SKM-1 treated with dmso at 0.1 percent for 144 hours (cell line): ENCODE measurements at regions not wholly inside any gene's neighbourhood (a gene's known extent, or its start where the extent isn't known, plus 50 kb on each side); places are given as distances from the start of the nearest gene placed in this dataset.
"Not testable (repeated sequence)": the region's sequence is repeated elsewhere in the genome, so short reads cannot be mapped to it uniquely, and the experiment has no call there.

Source experiments
- DNase-seq: peaks from one replicate; lab custom pipeline; 2025; ENCODE audit not compliant: unreplicated experiment; lab: John Stamatoyannopoulos, UW

GRCh38 chr13:110045202-110045601, 258.8 kb upstream of the IRS2 start:
- DNase-seq = no peak

GRCh38 chr13:110044551-110045111, 258.2 kb upstream of the IRS2 start:
- DNase-seq = no peak

- DNase-seq = no peak
These were observed 256.0 kb upstream of the IRS2 start for GRCh38 chr13:110042253-110042950.

GRCh38 chr13:110041638-110042037, 255.3 kb upstream of the IRS2 start:
- DNase-seq = not testable (repeated sequence)

GRCh38 chr13:110037925-110038573, 251.7 kb upstream of the IRS2 start:
- no peak for DNase-seq

GRCh38 chr13:110036060-110036459, 249.7 kb upstream of the IRS2 start:
- DNase-seq = no peak

- no peak for DNase-seq
These were observed 247.7 kb upstream of the IRS2 start for GRCh38 chr13:110034031-110034549.

GRCh38 chr13:110032969-110033368, 246.6 kb upstream of the IRS2 start:
- no peak for DNase-seq

GRCh38 chr13:110030394-110030928, 244.1 kb upstream of the IRS2 start:
- DNase-seq = no peak

GRCh38 chr13:110028838-110029621, 242.6 kb upstream of the IRS2 start:
- DNase-seq = no peak

- DNase-seq = no peak
These were observed 241.9 kb upstream of the IRS2 start for GRCh38 chr13:110028311-110028710.

- no peak for DNase-seq
These were observed 241.3 kb upstream of the IRS2 start for GRCh38 chr13:110027470-110028240.

- no peak for DNase-seq
These were observed 238.2 kb upstream of the IRS2 start for GRCh38 chr13:110024645-110024980.

GRCh38 chr13:110023729-110024644, 237.6 kb upstream of the IRS2 start:
- no peak for DNase-seq

- no peak for DNase-seq
These were observed 231.6 kb upstream of the IRS2 start for GRCh38 chr13:110018009-110018408.

GRCh38 chr13:110017379-110017778, 231.0 kb upstream of the IRS2 start:
- DNase-seq = no peak

- DNase-seq = no peak
These were observed 228.9 kb upstream of the IRS2 start for GRCh38 chr13:110015253-110015652.

- DNase-seq = no peak
These were observed 228.3 kb upstream of the IRS2 start for GRCh38 chr13:110014719-110015118.

- DNase-seq = no peak
These were observed 225.8 kb upstream of the IRS2 start for GRCh38 chr13:110012102-110012739.
